IMR-90 (cell line): ENCODE measurements at regions not wholly inside any gene's neighbourhood (a gene's known extent, or its start where the extent isn't known, plus 50 kb on each side); places are given as distances from the start of the nearest gene placed in this dataset.

Experiments used
- ATAC-seq: fragments of 200-7000 bp; cut with Tn5 transposase; 2 replicates; pipeline ENCODE4 v1.9.1; 2020; ENCODE audit warnings: low read depth, mild to moderate bottlenecking, moderate library complexity
- BruUV-seq: library from RNA; stranded (reverse); fragments of 400-500 nt; replicated peaks from 2 replicates; lab custom pipeline; 2021; lab: Mats Ljungman, UMichigan
- CTCF ChIA-PET: fragments of 300-600 bp; formaldehyde crosslinking; extraction: SDS; loops from one replicate; lab custom pipeline; 2021; ENCODE audit warnings: antibody characterized with exemption; lab: Yijun Ruan, JAX
- POLR2A ChIA-PET: fragments of 300-600 bp; sonication (Branson Sonifier 250); formaldehyde crosslinking; loops from one replicate; lab custom pipeline; 2022; ENCODE audit warnings: antibody characterized with exemption; ENCODE audit not compliant: unreplicated experiment; lab: Charles Lee
- DNase-seq: peaks from one replicate; pipeline ENCODE4 v3.0.0; 2013
- H2AFZ ChIP-seq: replicated peaks from 2 replicates; pipeline ENCODE3; 2013; ENCODE audit warnings: low read length, mild to moderate bottlenecking; ENCODE audit not compliant: poor library complexity
- H2AK5ac ChIP-seq: 2 replicates; pipeline ENCODE4 v1.6.1; 2013; ENCODE audit warnings: low read depth, low read length, inconsistent platforms
- H2AK9ac ChIP-seq: replicated peaks from 2 replicates; pipeline ENCODE3; 2013; ENCODE audit warnings: mild to moderate bottlenecking, low read depth, low read length, moderate library complexity; ENCODE audit not compliant: poor library complexity
- H2BK120ac ChIP-seq: 2 replicates; pipeline ENCODE4 v1.6.1; 2013; ENCODE audit warnings: low read depth, low read length, inconsistent platforms
- H2BK15ac ChIP-seq: 3 replicates; pipeline ENCODE4 v1.6.1; 2013; ENCODE audit warnings: low read depth, low read length, inconsistent platforms
- H2BK20ac ChIP-seq: 2 replicates; pipeline ENCODE4 v1.6.1; 2013; ENCODE audit warnings: low read depth, mild to moderate bottlenecking, inconsistent platforms, low read length, moderate library complexity
- H2BK5ac ChIP-seq: 2 replicates; pipeline ENCODE4 v1.6.1; 2013; ENCODE audit warnings: mild to moderate bottlenecking, low read depth, low read length, inconsistent platforms; ENCODE audit not compliant: poor library complexity, severe bottlenecking
- H3K14ac ChIP-seq: replicated peaks from 2 replicates; pipeline ENCODE4 v1.6.1; 2013; ENCODE audit warnings: low read depth, low read length, inconsistent platforms
- H3K18ac ChIP-seq: 2 replicates; pipeline ENCODE4 v1.6.1; 2013; ENCODE audit warnings: low read depth, low read length, control low read depth
- H3K23ac ChIP-seq: 2 replicates; pipeline ENCODE4 v1.6.1; 2013; ENCODE audit warnings: low read depth, low read length, inconsistent platforms
- H3K27ac ChIP-seq: 2 replicates; pipeline ENCODE4 v1.5.1; 2013; ENCODE audit warnings: mild to moderate bottlenecking, control low read depth, low read length; ENCODE audit not compliant: insufficient read depth
- H3K27me3 ChIP-seq: 2 replicates; pipeline ENCODE4 v1.6.1; 2013; ENCODE audit warnings: low read length; ENCODE audit not compliant: control insufficient read depth, insufficient read depth
- H3K36me3 ChIP-seq: 2 replicates; pipeline ENCODE4 v1.6.1; 2013; ENCODE audit warnings: low read length, mixed read lengths; ENCODE audit not compliant: control insufficient read depth, insufficient read depth
- H3K4ac ChIP-seq: 2 replicates; pipeline ENCODE4 v1.6.1; 2013; ENCODE audit warnings: low read depth, low read length, inconsistent platforms
- H3K4me1 ChIP-seq: 2 replicates; pipeline ENCODE4 v1.6.1; 2013; ENCODE audit warnings: low read length, mixed read lengths; ENCODE audit not compliant: control insufficient read depth, insufficient read depth
- H3K4me2 ChIP-seq: 2 replicates; pipeline ENCODE4 v1.6.1; 2013; ENCODE audit warnings: low read depth, mild to moderate bottlenecking, control low read depth, low read length, moderate library complexity
- H3K4me3 ChIP-seq: 2 replicates; pipeline ENCODE4 v1.5.1; 2013; ENCODE audit warnings: low read depth, mild to moderate bottlenecking, control low read depth, low read length, moderate library complexity; ENCODE audit not compliant: insufficient read depth
- H3K56ac ChIP-seq: 2 replicates; pipeline ENCODE4 v1.6.1; 2013; ENCODE audit warnings: low read length, inconsistent platforms; ENCODE audit not compliant: insufficient read depth; ENCODE audit errors: extremely low read depth
- H3K79me1 ChIP-seq, 2 experiments: 2 replicates each; pipeline ENCODE4 v1.6.1; 2013; ENCODE audit warnings: low read length in 2 of 2, inconsistent platforms in 1 of 2, low read depth in 1 of 2
- H3K9ac ChIP-seq: 2 replicates; pipeline ENCODE4 v1.6.1; 2013; ENCODE audit warnings: low read depth, low read length, control low read depth
- H3K9me1 ChIP-seq: 2 replicates; pipeline ENCODE4 v1.6.1; 2013; ENCODE audit warnings: low read length, inconsistent platforms; ENCODE audit not compliant: insufficient read depth
- H3K9me3 ChIP-seq: 2 replicates; pipeline ENCODE4 v1.6.1; 2013; ENCODE audit warnings: low read length; ENCODE audit not compliant: control insufficient read depth, insufficient read depth
- H4K20me1 ChIP-seq: 2 replicates; pipeline ENCODE4 v1.6.1; 2013; ENCODE audit warnings: low read length, inconsistent platforms; ENCODE audit not compliant: insufficient read depth
- H4K5ac ChIP-seq: 2 replicates; pipeline ENCODE4 v1.6.1; 2013; ENCODE audit warnings: mild to moderate bottlenecking, low read depth, low read length, control low read depth
- H4K8ac ChIP-seq, 2 experiments: 2 replicates each; pipeline ENCODE4 v1.6.1; 2013; ENCODE audit warnings: low read depth in 2 of 2, low read length in 2 of 2, control low read depth in 1 of 2, inconsistent platforms in 1 of 2
- H4K91ac ChIP-seq: 2 replicates; pipeline ENCODE4 v1.6.1; 2013; ENCODE audit warnings: low read depth, low read length, inconsistent platforms; ENCODE audit not compliant: insufficient read depth
- BHLHE40 ChIP-seq: fragments of 150-350 bp; IDR thresholded peaks from 2 replicates; pipeline ENCODE4 v1.6.1; 2016; ENCODE audit warnings: mild to moderate bottlenecking, low read depth, low read length
- CHD1 ChIP-seq: IDR thresholded peaks from 2 replicates; pipeline ENCODE4 v1.6.1; 2012; ENCODE audit warnings: low read depth, low read length, improper control_type of control experiment
- MAFK ChIP-seq: IDR thresholded peaks from 2 replicates; pipeline ENCODE4 v1.6.1; 2012; ENCODE audit warnings: low read depth, low read length, improper control_type of control experiment
- MAZ ChIP-seq: IDR thresholded peaks from 2 replicates; pipeline ENCODE4 v1.6.1; 2012; ENCODE audit warnings: low read depth, mild to moderate bottlenecking, low read length, improper control_type of control experiment, moderate library complexity, borderline replicate concordance
- NFE2L2 ChIP-seq: fragments of 150-350 bp; IDR thresholded peaks from 2 replicates; pipeline ENCODE4 v1.6.1; 2016; ENCODE audit warnings: low read depth, mild to moderate bottlenecking, low read length
- SMC3 ChIP-seq: fragments of 150-350 bp; IDR thresholded peaks from 2 replicates; pipeline ENCODE4 v1.6.1; 2016; ENCODE audit warnings: low read depth, mild to moderate bottlenecking, antibody characterized with exemption, low read length, moderate library complexity
- WGBS, 2 experiments: methylation state at CpG; one replicate each; pipeline versions ENCODE4 v1.1.5 to v1.1.7; 2013; ENCODE audit warnings: missing lambda C conversion rate in 2 of 2; ENCODE audit not compliant: insufficient read length in 1 of 2; ENCODE audit errors: extremely low coverage in 2 of 2; 5-methylcytosine and 5-hydroxymethylcytosine counted together
- dilution Hi-C: fragments of 300-500 bp; cut with HindIII; formaldehyde crosslinking; loops from one replicate; pipeline ENCODE4 v1.14.3; 2018; ENCODE audit warnings: low sequenced_read_pairs; ENCODE audit not compliant: unreplicated experiment
- in situ Hi-C: fragments of 300-500 bp; cut with MboI; formaldehyde crosslinking; loops from 3 replicates; pipeline ENCODE4 v1.14.3; 2019; ENCODE audit warnings: low sequenced_read_pairs, inconsistent platforms, mixed read lengths
- intact Hi-C: fragments of 100-400 bp; cut with micrococcal nuclease; formaldehyde crosslinking; loops from 2 replicates; pipeline ENCODE4 v1.10.0; 2022

GRCh38 chr14:40229676-40230075, 797.4 kb upstream of the FBXO33 start:
- ATAC-seq (no peak), DNase-seq (no peak)
- Histone ChIP-seq H3K4me2 (no peak overlapping the region), H3K4me1 (no peaks in the 10 kb centered on the region), H2AK9ac (no peak overlapping the region), H4K5ac (no peak overlapping the region), H4K91ac (no peak overlapping the region), H4K8ac (no peak overlapping the region), H3K27me3 (no peaks in the 10 kb centered on the region), H3K4ac (no peak overlapping the region), H3K14ac (no peak overlapping the region), H3K36me3 (no peaks in the 10 kb centered on the region), H3K23ac (no peak overlapping the region), H2AFZ (no peak overlapping the region), H3K56ac (no peak overlapping the region), H2AK5ac (no peak overlapping the region), H2BK15ac (no peak overlapping the region), H2BK20ac (no peak overlapping the region), H3K9ac (no peak overlapping the region), H3K9me3 (peaks cover 4% of the 10 kb centered on the region), H2BK120ac (no peak overlapping the region), H3K4me3 (no peak overlapping the region), H4K20me1 (no peaks in the 10 kb centered on the region), H3K27ac (no peak overlapping the region), H2BK5ac (no peak overlapping the region), H3K9me1 (no peaks in the 10 kb centered on the region), H3K79me1 (no peaks in the 10 kb centered on the region), H3K18ac (no peak overlapping the region)
- intact Hi-C loops: no loop called here
- no CpG with 5 or more reads among the region's 1 CpG for WGBS, 2 experiments
- TF ChIP-seq NFE2L2 (no peak), BHLHE40 (no peak), CHD1 (no peak), SMC3 (no peak), MAZ (no peak), MAFK (no peak)
- dilution Hi-C loops: no loop called here
- in situ Hi-C loops: no loop called here
- no TSS peak for BruUV-seq
- POLR2A ChIA-PET: no interaction called here
- CTCF ChIA-PET: no interaction called here
